Cardiac fibroblast (primary cell): ENCODE measurements at regions not wholly inside any gene's neighbourhood (a gene's known extent, or its start where the extent isn't known, plus 50 kb on each side); places are given as distances from the start of the nearest gene placed in this dataset.
A peak's percentile ranks its signal among the peaks of the same experiment; 100 is the strongest.

Source experiments
- DNase-seq, 2 donors: peaks; one replicate each; pipeline versions ENCODE4 v3.0.0 to v3.0.0-alpha.2; 2010; ENCODE audit warnings: low read depth in 2 of 2
- H3K4me3 ChIP-seq, 2 donors: replicated peaks in 1 of 2; 1 replicate in 1 of 2; 2 replicates in 1 of 2; pipeline ENCODE4 v1.5.1; 2011; ENCODE audit warnings: low read depth in 2 of 2, low read length in 2 of 2, mild to moderate bottlenecking in 2 of 2, moderate library complexity in 1 of 2
- CTCF ChIP-seq: IDR thresholded peaks from one replicate; pipeline ENCODE4 v1.5.1; 2011; ENCODE audit warnings: low read depth, mild to moderate bottlenecking, low read length, inconsistent platforms

- TF ChIP-seq CTCF = no peak
- DNase-seq = no peak
- no peak overlapping the region for H3K4me3 ChIP-seq
Observed at GRCh38 chr3:139771331-139771730, 93.6 kb upstream of the NMNAT3 start.

- no peak for TF ChIP-seq CTCF
- H3K4me3 ChIP-seq = no peak overlapping the region
- DNase-seq = no peak
Observed at GRCh38 chr3:139770577-139770976, 92.8 kb upstream of the NMNAT3 start.

DNA sequence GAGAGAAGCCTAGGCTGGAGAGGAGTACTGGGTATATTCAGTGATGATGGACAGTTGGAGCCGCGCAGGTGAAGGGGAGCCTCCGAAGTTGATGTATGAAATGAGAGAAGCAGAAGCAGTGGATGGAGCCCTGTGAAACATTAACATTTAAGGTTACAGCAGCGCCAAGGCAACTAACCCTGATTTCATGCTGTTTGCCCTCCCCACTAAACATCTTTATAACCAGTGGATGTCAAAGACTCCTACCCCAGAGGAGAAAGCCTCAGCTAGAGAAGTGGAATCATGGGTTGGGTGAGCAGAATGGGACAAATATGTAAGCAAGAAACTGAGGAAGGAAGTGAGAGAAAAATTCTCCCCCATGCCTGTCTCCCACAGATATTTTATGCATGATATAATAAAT is 92.0 kb upstream of the NMNAT3 start:
- no peak for TF ChIP-seq CTCF
- no peak overlapping the region for H3K4me3 ChIP-seq
- no peak for DNase-seq

GRCh38 chr3:139764936-139765335 is 87.2 kb upstream of the NMNAT3 start:
- no peak overlapping the region for H3K4me3 ChIP-seq
- DNase-seq = peak; percentile 49 to 92
- no peak for TF ChIP-seq CTCF

DNA sequence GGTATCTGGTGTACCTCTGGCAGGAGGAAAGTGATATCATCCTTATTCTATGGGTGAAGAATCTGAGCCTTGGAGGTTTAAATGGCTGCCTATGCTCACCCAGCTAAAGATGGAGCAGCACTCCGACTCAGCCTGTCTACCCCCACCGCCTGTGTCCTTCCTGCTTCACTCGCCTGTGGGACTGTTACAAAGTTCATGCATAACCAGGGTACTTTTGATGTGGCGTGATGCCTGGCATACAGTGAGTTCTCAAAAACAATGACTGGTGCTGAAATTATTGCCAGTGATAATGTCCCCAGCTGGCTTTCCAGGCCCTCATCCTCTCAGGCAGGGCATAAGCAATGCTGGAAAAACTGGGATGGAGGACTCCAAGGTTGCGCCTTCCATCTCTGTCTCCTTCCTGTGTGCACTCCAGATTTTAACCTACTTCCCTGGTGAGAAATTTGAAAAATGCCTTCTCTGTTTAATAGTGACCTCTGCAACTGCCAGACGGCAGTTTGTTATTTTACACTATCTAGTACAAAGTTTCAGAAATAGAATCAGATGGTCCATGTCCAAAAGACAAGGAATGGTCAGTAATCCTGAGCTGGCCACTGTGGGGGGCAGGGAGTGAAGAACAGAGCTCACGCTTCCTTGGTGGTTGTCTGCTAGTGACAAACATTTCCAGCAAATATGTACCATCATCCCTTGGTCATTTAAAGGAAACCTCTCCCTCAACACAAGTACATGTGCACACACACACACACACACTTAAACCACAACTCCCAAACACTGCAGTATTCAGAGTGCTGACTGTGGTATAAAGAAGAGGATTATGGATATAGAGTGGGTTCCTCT is 86.5 kb upstream of the NMNAT3 start:
- H3K4me3 ChIP-seq = no peak overlapping the region
- TF ChIP-seq CTCF = no peak
- DNase-seq = peak; percentile 15 to 19

DNA sequence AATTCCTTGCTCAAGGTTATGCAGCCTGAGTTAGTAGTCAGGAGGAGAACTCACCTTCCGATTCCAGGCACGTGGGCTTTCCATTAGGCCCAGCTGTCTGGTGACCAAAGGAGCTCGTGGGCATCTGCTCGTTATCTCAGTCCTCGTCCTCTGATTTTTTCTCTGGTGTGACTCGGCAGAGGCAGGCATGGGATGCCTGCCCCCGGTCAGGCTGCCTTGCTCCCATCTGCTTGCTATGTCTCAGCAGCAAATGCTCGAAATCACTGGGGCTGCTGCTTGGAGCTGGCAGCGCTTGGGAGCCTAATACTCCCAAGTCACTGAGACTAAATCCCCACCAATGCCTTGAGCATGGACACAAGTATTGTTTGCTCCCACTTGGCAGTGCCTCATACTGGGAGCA is 84.5 kb upstream of the NMNAT3 start:
- H3K4me3 ChIP-seq = no peak overlapping the region
- TF ChIP-seq CTCF = no peak
- DNase-seq = no peak

GRCh38 chr3:139759470-139759869 is 81.7 kb upstream of the NMNAT3 start:
- TF ChIP-seq CTCF = no peak
- peak in 1 of 2 donors; percentile 11 for DNase-seq
- H3K4me3 ChIP-seq = no peak overlapping the region
